ENCODE measurements at regions not wholly inside any gene's neighbourhood (a gene's known extent, or its start where the extent isn't known, plus 50 kb on each side); places are given as distances from the start of the nearest gene placed in this dataset.
A peak's percentile ranks its signal among the peaks of the same experiment; 100 is the strongest.

DNA sequence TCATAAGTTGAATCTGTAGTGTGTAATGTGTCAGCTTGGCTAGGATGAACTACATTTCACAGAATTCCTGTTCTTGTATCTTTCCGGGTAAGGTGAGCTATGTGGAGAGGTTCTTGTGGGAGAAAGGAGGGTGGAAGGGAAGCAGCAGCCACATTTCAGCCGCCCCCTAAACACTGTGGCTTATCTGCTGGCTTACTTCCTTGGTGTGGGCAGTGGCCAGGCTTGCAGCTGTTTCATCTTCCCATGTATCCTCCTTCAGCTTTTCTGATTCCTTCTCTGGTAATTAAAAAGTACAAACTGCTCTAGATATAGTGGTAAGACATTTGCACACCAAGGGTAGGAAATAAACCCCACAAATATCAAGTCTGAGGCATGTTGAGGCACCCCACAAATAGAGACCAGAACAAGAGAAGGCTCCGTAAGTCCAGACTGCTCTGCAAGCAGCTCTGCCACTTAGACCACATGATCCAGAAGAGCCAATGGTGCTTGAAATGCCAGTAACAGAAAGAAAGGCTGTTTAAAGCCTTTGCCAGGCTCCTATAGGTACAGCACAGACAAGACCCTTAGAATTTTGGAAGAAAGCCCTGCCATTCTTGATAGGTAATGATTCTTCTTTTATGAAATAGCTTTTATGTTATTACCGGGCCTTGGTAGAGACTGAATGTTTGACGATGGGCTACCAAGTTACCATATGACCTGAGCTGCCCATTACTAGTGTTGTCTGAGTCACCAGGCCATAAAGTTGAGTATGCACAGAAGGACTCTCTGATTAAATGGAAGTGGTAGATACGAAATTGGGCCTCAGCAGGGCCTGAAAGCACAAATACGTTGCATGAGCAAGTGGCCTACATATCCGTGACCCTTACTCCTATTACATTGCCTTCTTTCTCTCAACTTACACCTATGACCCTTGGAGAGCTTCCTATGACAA, 215.0 kb upstream of the SGK1 start (continued):
- TF ChIP-seq, protein P1, sequence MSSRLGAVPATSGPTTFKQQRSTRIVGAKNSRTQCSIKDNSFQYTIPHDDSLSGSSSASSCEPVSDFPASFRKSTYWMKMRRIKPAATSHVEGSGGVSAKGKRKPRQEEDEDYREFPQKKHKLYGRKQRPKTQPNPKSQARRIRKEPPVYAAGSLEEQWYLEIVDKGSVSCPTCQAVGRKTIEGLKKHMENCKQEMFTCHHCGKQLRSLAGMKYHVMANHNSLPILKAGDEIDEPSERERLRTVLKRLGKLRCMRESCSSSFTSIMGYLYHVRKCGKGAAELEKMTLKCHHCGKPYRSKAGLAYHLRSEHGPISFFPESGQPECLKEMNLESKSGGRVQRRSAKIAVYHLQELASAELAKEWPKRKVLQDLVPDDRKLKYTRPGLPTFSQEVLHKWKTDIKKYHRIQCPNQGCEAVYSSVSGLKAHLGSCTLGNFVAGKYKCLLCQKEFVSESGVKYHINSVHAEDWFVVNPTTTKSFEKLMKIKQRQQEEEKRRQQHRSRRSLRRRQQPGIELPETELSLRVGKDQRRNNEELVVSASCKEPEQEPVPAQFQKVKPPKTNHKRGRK (tag; IDR thresholded peaks at IDR 0.05) = no peak
- TF ChIP-seq TAF9B (IDR thresholded peaks at IDR 0.05; ENCODE audit: partially characterized antibody) (no peak), ETV6 (IDR thresholded peaks at IDR 0.05; ENCODE audit: borderline replicate concordance in 1 of 2, low read depth in 2 of 2, low read length in 1 of 2) (no peak), ETV6 (CRISPR knock-in tag; IDR thresholded peaks at IDR 0.05; ENCODE audit: borderline replicate concordance) (no peak), NCOR1 (IDR thresholded peaks at IDR 0.05) (no peak), FOXK2 (conservative IDR thresholded peaks at IDR 0.05 in 1 of 2, IDR thresholded peaks at IDR 0.05 in 1 of 2; ENCODE audit: low read depth in 2 of 2) (no peak), ARID1B (IDR thresholded peaks at IDR 0.05) (0 out of 2 replicates have a peak, but pooled peaks have one; percentile 18), RNF2 (IDR thresholded peaks at IDR 0.05) (no peak), CBX5 (IDR thresholded peaks at IDR 0.05; ENCODE audit: borderline replicate concordance, low read depth) (no peak), RBBP5 (IDR thresholded peaks at IDR 0.05; ENCODE audit: borderline replicate concordance, insufficient read depth, low read length, poor library complexity, severe bottlenecking) (no peak), ZNF124 (CRISPR knock-in tag; IDR thresholded peaks at IDR 0.05) (no peak), CBX3 (IDR thresholded peaks at IDR 0.05; ENCODE audit: borderline replicate concordance in 1 of 2, low read length in 2 of 2) (no peak), CBFA2T3 (IDR thresholded peaks at IDR 0.05) (0 out of 2 replicates have a peak, but pooled peaks have one; percentile 24), SIRT6 (IDR thresholded peaks at IDR 0.05; ENCODE audit: low read depth, low read length) (no peak), ZFX (CRISPR knock-in tag; IDR thresholded peaks at IDR 0.05) (0 out of 2 replicates have a peak, but pooled peaks have one; percentile 14), POLR3A (IDR thresholded peaks at IDR 0.05; ENCODE audit: borderline replicate concordance, extremely low read depth, insufficient read depth, insufficient read length) (no peak)
- TF ChIP-seq, protein P2, sequence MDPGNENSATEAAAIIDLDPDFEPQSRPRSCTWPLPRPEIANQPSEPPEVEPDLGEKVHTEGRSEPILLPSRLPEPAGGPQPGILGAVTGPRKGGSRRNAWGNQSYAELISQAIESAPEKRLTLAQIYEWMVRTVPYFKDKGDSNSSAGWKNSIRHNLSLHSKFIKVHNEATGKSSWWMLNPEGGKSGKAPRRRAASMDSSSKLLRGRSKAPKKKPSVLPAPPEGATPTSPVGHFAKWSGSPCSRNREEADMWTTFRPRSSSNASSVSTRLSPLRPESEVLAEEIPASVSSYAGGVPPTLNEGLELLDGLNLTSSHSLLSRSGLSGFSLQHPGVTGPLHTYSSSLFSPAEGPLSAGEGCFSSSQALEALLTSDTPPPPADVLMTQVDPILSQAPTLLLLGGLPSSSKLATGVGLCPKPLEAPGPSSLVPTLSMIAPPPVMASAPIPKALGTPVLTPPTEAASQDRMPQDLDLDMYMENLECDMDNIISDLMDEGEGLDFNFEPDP (CRISPR knock-in tag; IDR thresholded peaks at IDR 0.05) = no peak
- TF ChIP-seq, protein P3, sequence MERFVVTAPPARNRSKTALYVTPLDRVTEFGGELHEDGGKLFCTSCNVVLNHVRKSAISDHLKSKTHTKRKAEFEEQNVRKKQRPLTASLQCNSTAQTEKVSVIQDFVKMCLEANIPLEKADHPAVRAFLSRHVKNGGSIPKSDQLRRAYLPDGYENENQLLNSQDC (CRISPR knock-in tag; IDR thresholded peaks at IDR 0.05) = no peak
- TF ChIP-seq, protein P4, sequence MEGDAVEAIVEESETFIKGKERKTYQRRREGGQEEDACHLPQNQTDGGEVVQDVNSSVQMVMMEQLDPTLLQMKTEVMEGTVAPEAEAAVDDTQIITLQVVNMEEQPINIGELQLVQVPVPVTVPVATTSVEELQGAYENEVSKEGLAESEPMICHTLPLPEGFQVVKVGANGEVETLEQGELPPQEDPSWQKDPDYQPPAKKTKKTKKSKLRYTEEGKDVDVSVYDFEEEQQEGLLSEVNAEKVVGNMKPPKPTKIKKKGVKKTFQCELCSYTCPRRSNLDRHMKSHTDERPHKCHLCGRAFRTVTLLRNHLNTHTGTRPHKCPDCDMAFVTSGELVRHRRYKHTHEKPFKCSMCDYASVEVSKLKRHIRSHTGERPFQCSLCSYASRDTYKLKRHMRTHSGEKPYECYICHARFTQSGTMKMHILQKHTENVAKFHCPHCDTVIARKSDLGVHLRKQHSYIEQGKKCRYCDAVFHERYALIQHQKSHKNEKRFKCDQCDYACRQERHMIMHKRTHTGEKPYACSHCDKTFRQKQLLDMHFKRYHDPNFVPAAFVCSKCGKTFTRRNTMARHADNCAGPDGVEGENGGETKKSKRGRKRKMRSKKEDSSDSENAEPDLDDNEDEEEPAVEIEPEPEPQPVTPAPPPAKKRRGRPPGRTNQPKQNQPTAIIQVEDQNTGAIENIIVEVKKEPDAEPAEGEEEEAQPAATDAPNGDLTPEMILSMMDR (IDR thresholded peaks at IDR 0.05 in 2 of 3, conservative IDR thresholded peaks at IDR 0.05 in 1 of 3; ENCODE audit: insufficient read depth in 2 of 3, low read depth in 1 of 3, low read length in 3 of 3) = no peak
